Activated naive CD8-positive, alpha-beta T cell treated with anti-CD3 and anti-CD28 coated beads, Interleukin-2, amount 10 ng/mL, durations not matched to agents 7 days and 5 days (primary cell): ENCODE measurements at regions not wholly inside any gene's neighbourhood (a gene's known extent, or its start where the extent isn't known, plus 50 kb on each side); places are given as distances from the start of the nearest gene placed in this dataset.

Experiments
- ATAC-seq: fragments of 150-1000 bp; cut with Tn5 transposase; one replicate; pipeline ENCODE4 v1.10.0; 2021; ENCODE audit warnings: low read depth, moderate library complexity
- POLR2A ChIA-PET: fragments of 350-600 bp; sonication (Branson Sonifier 250); formaldehyde crosslinking; loops from one replicate; lab custom pipeline; 2021; ENCODE audit warnings: antibody characterized with exemption; lab: Charles Lee
- DNase-seq: peaks from one replicate; pipeline ENCODE4 v3.0.0; 2021
- H3K27ac Mint-ChIP-seq: one replicate; pipeline ENCODE4 v1.8.0; 2022; ENCODE audit warnings: mild to moderate bottlenecking, mixed read lengths
- H3K27me3 Mint-ChIP-seq: one replicate; pipeline ENCODE4 v1.8.0; 2022; ENCODE audit warnings: mild to moderate bottlenecking, moderate library complexity, mixed read lengths
- H3K36me3 Mint-ChIP-seq: one replicate; pipeline ENCODE4 v1.8.0; 2021; ENCODE audit warnings: mild to moderate bottlenecking, mixed read lengths
- H3K4me1 Mint-ChIP-seq: one replicate; pipeline ENCODE4 v1.8.0; 2021; ENCODE audit warnings: mixed read lengths
- H3K4me3 Mint-ChIP-seq: one replicate; pipeline ENCODE4 v1.8.0; 2022; ENCODE audit warnings: mild to moderate bottlenecking, moderate library complexity, mixed read lengths
- H3K9me3 Mint-ChIP-seq: one replicate; pipeline ENCODE4 v1.8.0; 2021; ENCODE audit warnings: mixed read lengths

GRCh38 chr12:78519422-78519821 lies 345.2 kb upstream of the SYT1 start:
- Mint-ChIP-seq H3K9me3 (peaks cover 7% of the 10 kb centered on the region), H3K4me3 (no peak overlapping the region), H3K27me3 (no peaks in the 10 kb centered on the region), H3K4me1 (no peaks in the 10 kb centered on the region), H3K36me3 (no peaks in the 10 kb centered on the region), H3K27ac (no peak overlapping the region)
- DNase-seq (no peak), ATAC-seq (no peak)
- POLR2A ChIA-PET, result no interaction called here

DNA sequence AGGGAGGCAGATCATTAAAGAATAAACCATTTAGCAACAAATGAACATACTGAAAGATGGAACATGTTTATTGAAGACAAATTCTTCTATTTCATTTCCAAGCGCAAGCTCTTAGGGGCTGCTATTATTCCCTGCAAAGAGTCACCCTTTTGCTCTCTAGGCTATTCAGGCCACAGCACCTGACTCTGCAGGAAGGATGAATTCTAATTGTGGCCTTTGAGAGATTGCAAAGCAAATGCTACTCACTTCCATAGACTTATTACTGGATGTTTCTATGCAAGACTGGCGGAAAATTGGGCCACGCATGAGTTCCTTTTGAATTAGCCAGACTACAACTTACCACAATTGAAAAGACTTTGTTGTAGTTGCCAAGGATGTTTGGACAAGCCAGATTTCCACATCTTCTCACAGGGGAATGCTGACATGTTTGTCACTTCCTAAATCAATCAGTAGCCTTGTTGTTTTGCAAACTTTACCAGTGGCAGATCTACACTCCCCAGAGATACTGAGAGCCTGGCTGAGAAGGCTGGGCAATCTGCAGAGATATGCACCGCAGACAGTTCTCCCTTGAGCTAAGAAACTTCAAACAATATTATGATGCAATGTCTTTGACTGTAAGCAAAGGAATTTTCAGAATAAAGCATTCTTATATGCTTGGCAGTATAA lies 334.3 kb upstream of the SYT1 start:
- Mint-ChIP-seq H3K27me3 (no peaks in the 10 kb centered on the region), H3K27ac (no peak overlapping the region), H3K36me3 (no peaks in the 10 kb centered on the region), H3K9me3 (no peaks in the 10 kb centered on the region), H3K4me1 (no peaks in the 10 kb centered on the region), H3K4me3 (no peak overlapping the region)
- ATAC-seq (no peak), DNase-seq (no peak)
- POLR2A ChIA-PET, result no interaction called here

DNA sequence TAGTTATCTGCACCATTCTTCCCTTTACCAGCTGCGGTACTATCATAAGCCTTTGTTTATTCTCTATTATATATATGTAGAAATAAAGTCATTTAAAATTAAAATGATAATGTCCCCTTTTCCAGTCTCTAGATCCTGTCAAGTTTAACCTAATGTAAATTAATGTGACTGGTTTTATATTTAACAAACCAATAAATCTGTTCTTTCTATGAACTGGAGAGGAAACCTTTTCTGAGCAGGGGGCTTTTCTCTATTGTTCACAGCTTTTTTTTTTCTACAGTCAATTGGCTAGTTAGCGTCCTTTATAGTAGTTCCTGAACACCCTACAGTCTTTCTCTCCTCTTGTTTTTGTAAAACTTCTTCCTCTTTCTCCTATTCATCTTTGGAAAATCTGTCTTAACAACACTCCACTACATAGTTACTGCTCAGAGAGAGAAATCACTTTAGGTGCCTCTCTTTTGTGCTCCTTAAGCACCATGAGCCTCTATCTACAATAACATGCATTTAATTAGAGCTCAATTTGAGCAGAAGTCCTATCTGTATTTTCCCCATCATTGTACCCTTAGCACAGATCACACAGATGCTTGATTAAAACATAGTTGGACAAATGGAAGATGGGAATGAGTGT lies 332.6 kb upstream of the SYT1 start:
- Mint-ChIP-seq H3K4me1 (no peaks in the 10 kb centered on the region), H3K36me3 (no peaks in the 10 kb centered on the region), H3K27me3 (no peaks in the 10 kb centered on the region), H3K9me3 (no peaks in the 10 kb centered on the region), H3K27ac (no peak overlapping the region), H3K4me3 (no peak overlapping the region)
- no peak for ATAC-seq
- no peak for DNase-seq
- POLR2A ChIA-PET, result no interaction called here

DNA sequence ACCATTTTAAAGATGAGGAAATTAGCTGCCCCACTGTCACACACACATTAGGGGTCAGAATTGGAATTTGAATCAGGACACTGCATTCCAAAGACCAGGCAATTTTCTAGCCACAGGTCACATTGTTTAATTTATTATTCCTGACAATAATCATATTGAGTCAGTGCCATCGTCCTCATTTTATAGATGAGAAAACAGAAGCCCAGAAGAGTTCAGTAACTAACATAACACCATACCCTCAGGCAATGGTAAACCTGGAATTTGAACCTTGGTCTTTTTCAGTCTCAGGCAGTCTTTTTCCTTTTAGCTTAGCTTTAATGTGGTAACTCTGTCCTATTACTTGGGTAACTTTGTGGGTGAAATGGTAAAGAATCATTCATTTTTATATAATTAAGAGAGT lies 330.3 kb upstream of the SYT1 start:
- POLR2A ChIA-PET, result no interaction called here
- no peaks in the 10 kb centered on the region for H3K27me3 Mint-ChIP-seq
- H3K9me3 Mint-ChIP-seq, result no peaks in the 10 kb centered on the region
- H3K4me1 Mint-ChIP-seq, result no peaks in the 10 kb centered on the region
- DNase-seq (no peak), ATAC-seq (no peak)
- no peak overlapping the region for H3K4me3 Mint-ChIP-seq
- H3K27ac Mint-ChIP-seq, result no peak overlapping the region
- no peaks in the 10 kb centered on the region for H3K36me3 Mint-ChIP-seq

- no peak for DNase-seq
- Mint-ChIP-seq H3K4me3 (no peak overlapping the region), H3K36me3 (no peaks in the 10 kb centered on the region), H3K27me3 (no peaks in the 10 kb centered on the region), H3K9me3 (no peaks in the 10 kb centered on the region), H3K4me1 (no peaks in the 10 kb centered on the region), H3K27ac (no peak overlapping the region)
- ATAC-seq, result no peak
- POLR2A ChIA-PET, result no interaction called here
These were observed 323.8 kb upstream of the SYT1 start for GRCh38 chr12:78540606-78541336.

DNA sequence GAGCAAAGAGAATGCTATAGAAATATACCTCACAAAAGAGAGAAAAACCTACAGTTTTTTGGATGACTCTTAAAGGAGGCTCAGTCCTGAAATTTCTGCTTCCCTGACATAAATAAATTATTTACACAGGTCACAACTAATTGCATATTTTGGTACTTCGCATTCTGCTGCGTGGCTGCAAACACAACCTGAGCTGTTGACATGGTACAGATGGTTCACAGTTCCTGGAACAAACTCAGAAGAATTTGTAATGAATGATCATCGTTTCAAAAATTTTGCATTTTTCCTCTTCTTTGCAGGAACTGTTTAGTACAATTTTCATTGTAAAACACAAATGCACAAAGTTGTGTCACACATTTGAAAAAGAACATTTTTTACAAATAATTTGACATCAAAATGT lies 313.7 kb upstream of the SYT1 start:
- Mint-ChIP-seq H3K4me3 (no peak overlapping the region), H3K36me3 (no peaks in the 10 kb centered on the region)

DNA sequence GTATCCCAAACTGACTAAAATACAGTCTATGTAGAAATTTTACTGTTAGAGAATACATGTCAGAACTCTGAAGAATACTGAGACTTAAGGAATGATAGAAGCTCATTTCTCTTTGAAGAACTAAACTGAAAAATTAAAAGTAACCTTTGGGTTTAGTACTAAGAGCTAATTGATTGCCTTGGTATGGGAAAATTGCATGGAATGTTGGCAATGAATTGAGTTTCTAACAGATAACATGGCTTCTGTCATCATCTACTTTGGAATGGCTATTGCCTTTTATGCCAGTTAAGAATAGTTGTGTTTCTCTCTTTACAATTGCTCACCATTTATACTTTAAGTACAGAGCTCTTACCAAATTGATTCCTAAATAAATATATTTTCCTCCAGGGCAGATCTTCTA lies 308.8 kb upstream of the SYT1 start:
- Mint-ChIP-seq H3K27me3 (no peaks in the 10 kb centered on the region), H3K27ac (no peak overlapping the region), H3K9me3 (peaks cover 1% of the 10 kb centered on the region), H3K36me3 (no peaks in the 10 kb centered on the region), H3K4me3 (no peak overlapping the region), H3K4me1 (no peaks in the 10 kb centered on the region)
- DNase-seq, result no peak
- POLR2A ChIA-PET, result no interaction called here
- ATAC-seq, result no peak

More for the DNA sequence above, 313.7 kb upstream of the SYT1 start:
- DNase-seq (no peak), ATAC-seq (no peak)
- no peaks in the 10 kb centered on the region for H3K9me3 Mint-ChIP-seq
- no peak overlapping the region for H3K27ac Mint-ChIP-seq
- H3K27me3 Mint-ChIP-seq, result no peaks in the 10 kb centered on the region
- POLR2A ChIA-PET, result no interaction called here
- H3K4me1 Mint-ChIP-seq, result no peaks in the 10 kb centered on the region

- POLR2A ChIA-PET, result no interaction called here
- ATAC-seq, result no peak
These were observed 307.9 kb upstream of the SYT1 start for GRCh38 chr12:78556651-78557050.

DNA sequence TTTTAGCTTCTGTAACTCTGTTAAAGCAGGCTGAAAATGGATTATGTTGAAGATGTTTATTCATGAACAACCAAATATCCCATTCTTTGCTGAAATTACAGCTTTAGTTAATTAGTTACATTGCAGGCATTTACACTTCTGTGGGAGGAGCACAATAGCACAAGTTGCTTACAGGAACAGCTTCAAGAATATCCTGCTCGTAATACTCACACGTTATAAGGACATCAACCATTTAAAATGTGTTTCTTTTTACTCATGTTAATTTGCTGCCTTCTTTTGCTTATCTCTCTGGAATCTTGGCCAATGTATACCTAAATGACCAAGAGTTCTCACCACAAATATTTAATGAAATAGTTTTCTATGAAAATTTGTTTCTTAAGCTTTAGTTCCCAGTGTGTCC lies 305.2 kb upstream of the SYT1 start:
- Mint-ChIP-seq H3K27ac (no peak overlapping the region), H3K9me3 (peaks cover 1% of the 10 kb centered on the region), H3K4me1 (no peaks in the 10 kb centered on the region), H3K4me3 (no peak overlapping the region), H3K36me3 (no peaks in the 10 kb centered on the region), H3K27me3 (no peaks in the 10 kb centered on the region)
- POLR2A ChIA-PET, result no interaction called here
- DNase-seq (no peak), ATAC-seq (no peak)

More at GRCh38 chr12:78556651-78557050, 307.9 kb upstream of the SYT1 start:
- Mint-ChIP-seq H3K36me3 (no peaks in the 10 kb centered on the region), H3K27ac (no peak overlapping the region), H3K27me3 (no peaks in the 10 kb centered on the region), H3K4me1 (no peaks in the 10 kb centered on the region), H3K9me3 (peaks cover 1% of the 10 kb centered on the region), H3K4me3 (no peak overlapping the region)
- DNase-seq, result no peak

- POLR2A ChIA-PET, result no interaction called here
- ATAC-seq, result no peak
- H3K9me3 Mint-ChIP-seq, result peaks cover 1% of the 10 kb centered on the region
These were observed 304.7 kb upstream of the SYT1 start for GRCh38 chr12:78559886-78560285.

DNA sequence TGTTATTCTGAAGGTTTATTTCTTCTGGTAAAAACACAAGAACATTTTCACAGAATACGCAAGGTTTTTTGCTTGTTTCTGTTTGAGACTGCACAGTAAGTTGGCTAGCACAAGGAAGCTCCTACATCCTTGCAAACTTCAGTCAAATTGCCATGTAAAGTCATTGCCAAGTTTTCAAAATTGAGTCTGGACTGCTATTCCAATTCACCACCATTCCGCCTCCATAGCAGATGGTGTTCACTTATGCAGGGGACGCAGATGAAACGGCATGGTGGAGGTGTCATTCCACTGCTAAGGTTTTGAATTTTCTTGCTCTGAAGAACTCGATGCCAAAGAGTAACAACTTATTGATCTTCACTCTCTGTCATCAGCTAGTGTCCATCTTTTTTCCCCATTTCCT lies 303.9 kb upstream of the SYT1 start:
- Mint-ChIP-seq H3K9me3 (peaks cover 1% of the 10 kb centered on the region), H3K36me3 (no peaks in the 10 kb centered on the region), H3K27me3 (no peaks in the 10 kb centered on the region), H3K27ac (no peak overlapping the region), H3K4me3 (no peak overlapping the region), H3K4me1 (no peaks in the 10 kb centered on the region)
- DNase-seq (no peak), ATAC-seq (no peak)
- POLR2A ChIA-PET, result no interaction called here

More at GRCh38 chr12:78559886-78560285, 304.7 kb upstream of the SYT1 start:
- no peaks in the 10 kb centered on the region for H3K36me3 Mint-ChIP-seq
- no peaks in the 10 kb centered on the region for H3K27me3 Mint-ChIP-seq
- no peak for DNase-seq
- no peak overlapping the region for H3K4me3 Mint-ChIP-seq
- no peaks in the 10 kb centered on the region for H3K4me1 Mint-ChIP-seq
- no peak overlapping the region for H3K27ac Mint-ChIP-seq

DNA sequence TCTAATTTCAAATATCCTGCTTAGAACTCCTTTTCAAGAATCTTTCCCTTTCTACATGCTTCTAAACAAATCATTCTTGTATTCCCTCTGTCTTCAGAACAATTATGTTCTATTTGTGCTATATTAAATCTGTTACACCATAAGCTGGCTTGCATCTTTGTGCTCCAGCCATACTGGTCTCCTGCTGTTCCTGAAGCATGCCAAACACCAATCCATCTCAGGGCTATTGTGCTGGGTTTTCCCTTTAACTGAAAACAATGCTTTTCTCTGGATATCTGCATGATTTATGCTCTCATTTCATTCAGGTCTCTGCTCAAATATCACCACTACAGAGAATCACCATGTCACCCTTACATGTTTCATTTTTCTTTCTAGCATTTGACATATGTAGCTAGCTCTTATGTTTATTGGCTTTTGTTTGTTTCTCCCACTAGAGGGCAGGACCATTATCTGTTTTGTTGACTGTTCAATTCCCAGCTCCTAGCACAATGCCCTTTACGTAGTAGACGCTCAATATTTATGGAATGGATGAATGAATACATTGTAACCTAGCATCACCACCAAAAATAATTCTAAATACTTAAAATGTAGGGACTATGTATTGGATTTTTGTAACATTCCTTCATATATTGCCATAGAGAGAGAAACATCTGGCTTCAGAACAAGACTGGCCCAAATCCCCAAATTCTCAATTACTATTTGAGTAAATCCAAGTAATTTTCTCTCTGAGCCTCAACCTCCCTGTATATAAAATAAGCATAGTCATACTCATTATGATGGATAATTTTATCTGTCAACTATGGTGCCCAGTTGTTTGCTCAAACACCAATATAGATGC lies 302.0 kb upstream of the SYT1 start:
- no peak for DNase-seq
- H3K9me3 Mint-ChIP-seq, result peaks cover 1% of the 10 kb centered on the region
- POLR2A ChIA-PET, result no interaction called here
- H3K4me3 Mint-ChIP-seq, result no peak overlapping the region
- ATAC-seq, result no peak
- H3K36me3 Mint-ChIP-seq, result no peaks in the 10 kb centered on the region
- no peaks in the 10 kb centered on the region for H3K27me3 Mint-ChIP-seq
- H3K27ac Mint-ChIP-seq, result no peak overlapping the region
- no peaks in the 10 kb centered on the region for H3K4me1 Mint-ChIP-seq

GRCh38 chr12:78563826-78564225 lies 300.7 kb upstream of the SYT1 start:
- Mint-ChIP-seq H3K27me3 (no peaks in the 10 kb centered on the region), H3K9me3 (no peaks in the 10 kb centered on the region), H3K4me3 (no peak overlapping the region), H3K27ac (no peak overlapping the region), H3K36me3 (no peaks in the 10 kb centered on the region), H3K4me1 (no peaks in the 10 kb centered on the region)
- POLR2A ChIA-PET, result no interaction called here
- ATAC-seq (no peak), DNase-seq (no peak)
